HG02852 (cell line): ENCODE measurements at regions not wholly inside any gene's neighbourhood (a gene's known extent, or its start where the extent isn't known, plus 50 kb on each side); places are given as distances from the start of the nearest gene placed in this dataset.
"Not testable (repeated sequence)": the region's sequence is repeated elsewhere in the genome, so short reads cannot be mapped to it uniquely, and the experiment has no call there.

Experiments
- ATAC-seq: cut with Tn5 transposase; IDR thresholded peaks from one replicate; pipeline ENCODE4 v1.9.1; 2021; ENCODE audit warnings: mild to moderate bottlenecking, moderate library complexity; ENCODE audit not compliant: unreplicated experiment

- ATAC-seq, result no peak
Observed at GRCh38 chr4:177494791-177495190, 52.6 kb upstream of the AGA start.

DNA sequence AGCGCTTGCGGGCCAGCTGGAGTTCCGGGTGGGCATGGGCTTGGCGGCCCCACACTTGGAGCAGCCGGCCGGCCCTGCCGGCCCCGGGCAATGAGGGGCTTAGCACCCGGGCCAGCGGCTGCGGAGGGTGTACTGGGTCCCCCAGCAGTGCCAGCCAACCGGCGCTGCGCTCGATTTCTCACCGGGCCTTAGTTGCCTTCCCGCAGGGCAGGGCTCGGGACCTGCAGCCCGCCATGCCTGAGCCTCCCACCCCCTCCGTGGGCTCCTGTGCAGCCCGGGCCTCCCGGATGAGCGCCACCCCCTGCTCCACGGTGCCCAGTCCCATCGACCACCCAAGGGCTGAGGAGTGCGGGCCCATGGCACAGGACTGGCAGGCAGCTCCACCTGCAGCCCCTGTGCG lies 53.4 kb upstream of the AGA start:
- ATAC-seq, result not testable (repeated sequence)

- ATAC-seq, result no peak
Observed at GRCh38 chr4:177499537-177499936, 57.3 kb upstream of the AGA start.

GRCh38 chr4:177505171-177505615 lies 63.0 kb upstream of the AGA start:
- ATAC-seq, result no peak

DNA sequence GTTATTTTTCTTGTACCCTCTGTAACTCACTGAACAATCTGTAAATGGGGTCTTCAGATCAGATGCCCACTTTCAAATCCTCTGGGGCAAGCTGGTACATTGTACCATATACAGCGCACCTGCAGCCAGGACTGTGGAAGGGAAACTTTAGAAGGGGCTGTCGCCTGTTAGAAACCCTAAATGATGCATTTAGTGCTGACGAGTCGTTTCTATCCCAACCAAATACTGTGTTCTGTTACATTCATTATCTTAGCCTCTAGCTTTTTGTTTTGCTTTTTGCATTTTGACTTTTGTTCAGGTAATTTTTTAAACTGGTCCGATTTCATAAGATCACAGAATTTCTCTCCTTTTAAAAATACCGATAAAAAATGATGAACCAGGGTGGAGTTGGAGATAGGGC lies 66.4 kb upstream of the AGA start:
- ATAC-seq, result no peak

- no peak for ATAC-seq
Observed at GRCh38 chr4:177509226-177509745, 67.0 kb upstream of the AGA start.

GRCh38 chr4:177511611-177512010 lies 69.4 kb upstream of the AGA start:
- no peak for ATAC-seq

- no peak for ATAC-seq
Observed at GRCh38 chr4:177512646-177513045, 70.4 kb upstream of the AGA start.

DNA sequence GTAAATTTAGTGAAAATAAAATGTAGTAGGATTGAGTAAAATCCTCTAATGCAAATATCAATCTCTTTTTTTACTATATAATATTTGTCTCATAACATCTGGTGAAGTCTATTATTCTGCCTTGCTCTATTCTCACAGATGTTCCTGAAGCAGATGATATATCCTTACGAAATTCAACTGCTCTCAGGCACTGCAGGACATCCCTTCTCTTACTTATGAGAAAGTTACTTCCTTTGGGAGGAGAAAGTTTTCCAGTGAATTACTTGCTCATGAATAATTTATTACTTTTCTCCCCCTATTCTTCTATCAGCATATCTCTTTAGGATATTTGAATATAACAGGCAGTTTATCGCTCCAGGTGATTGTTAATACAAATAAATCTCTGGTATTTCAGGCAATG lies 75.6 kb upstream of the AGA start:
- no peak for ATAC-seq

- no peak for ATAC-seq
Observed at GRCh38 chr4:177519481-177520260, 77.4 kb upstream of the AGA start.

DNA sequence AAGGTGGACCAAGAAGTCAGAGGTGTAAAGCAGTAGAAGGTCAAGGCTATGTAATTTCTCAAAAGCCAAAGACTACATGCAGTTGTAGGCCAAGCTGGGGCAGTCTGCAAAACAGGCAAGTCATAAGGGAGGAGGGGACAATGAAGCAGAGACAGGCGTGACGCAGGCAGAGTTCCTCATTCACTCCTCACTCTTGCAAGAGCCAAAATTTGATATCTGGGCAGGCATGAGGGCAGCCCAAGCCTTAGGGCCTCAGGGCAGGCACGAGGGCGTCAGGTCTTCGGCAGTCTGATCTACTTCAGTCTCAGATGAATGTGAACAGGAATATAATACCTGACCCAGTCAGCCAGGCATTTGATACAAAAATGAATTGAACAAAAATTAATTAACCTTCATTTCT lies 86.4 kb upstream of the AGA start:
- ATAC-seq, result no peak

DNA sequence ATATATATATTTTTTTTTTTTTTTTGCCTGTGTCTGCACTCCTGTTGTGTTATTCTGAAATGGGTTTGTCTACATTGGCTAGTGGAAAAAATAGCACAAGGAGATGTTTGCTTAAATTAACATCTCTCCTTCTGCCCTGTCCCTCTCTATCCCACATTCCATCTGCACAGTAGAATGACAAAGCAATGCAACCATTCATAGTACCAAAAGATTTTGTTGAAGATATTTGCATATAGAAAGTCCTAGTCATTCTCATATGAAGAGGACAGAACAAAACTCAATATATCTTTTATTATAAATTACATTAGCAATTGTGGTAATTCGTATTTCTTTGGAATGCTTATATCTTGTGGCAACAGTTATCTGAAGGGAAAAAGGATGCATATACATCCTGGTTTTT lies 88.3 kb upstream of the AGA start:
- no peak for ATAC-seq

- no peak for ATAC-seq
Observed at GRCh38 chr4:177532358-177532757, 90.1 kb upstream of the AGA start.

DNA sequence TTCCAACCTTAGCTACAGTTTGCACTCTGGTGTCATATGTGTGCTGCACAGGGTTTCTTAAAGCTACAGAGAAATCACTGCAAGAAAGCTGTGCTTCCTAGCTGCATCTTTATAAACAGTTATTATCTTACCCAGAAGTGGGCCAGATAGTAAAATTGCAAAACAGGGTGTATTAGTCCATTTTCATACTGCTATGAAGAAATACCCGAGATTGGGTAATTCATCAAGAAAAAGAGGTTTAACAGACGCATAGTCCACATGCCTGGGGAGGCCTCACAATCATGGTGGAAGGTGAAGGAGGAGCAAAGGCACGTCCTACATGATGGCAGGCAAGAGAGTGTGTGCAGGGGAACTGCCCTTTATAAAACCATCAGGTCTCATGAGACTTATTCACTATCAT lies 92.6 kb upstream of the AGA start:
- not testable (repeated sequence) for ATAC-seq

GRCh38 chr4:177546745-177547144 lies 104.5 kb upstream of the AGA start:
- no peak for ATAC-seq

DNA sequence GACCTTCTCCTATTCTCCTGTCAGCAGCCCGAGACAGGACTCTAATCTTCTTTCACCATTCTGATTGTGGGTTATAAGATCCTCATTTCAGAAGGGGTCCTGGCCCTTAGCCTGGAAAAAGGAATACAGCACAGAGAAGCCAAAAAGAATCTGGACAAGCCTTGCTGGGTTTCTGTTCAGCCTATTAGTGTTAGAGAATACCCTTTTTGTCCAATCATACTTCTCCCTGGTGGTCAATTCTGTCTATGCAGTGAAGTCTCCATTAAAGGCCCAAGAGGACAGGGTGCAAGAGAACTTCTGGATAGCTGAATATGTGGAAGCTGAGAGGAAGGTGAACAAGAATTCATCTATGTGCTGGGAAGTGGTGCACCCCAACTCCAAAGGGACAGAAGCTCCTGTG lies 105.7 kb upstream of the AGA start:
- no peak for ATAC-seq

DNA sequence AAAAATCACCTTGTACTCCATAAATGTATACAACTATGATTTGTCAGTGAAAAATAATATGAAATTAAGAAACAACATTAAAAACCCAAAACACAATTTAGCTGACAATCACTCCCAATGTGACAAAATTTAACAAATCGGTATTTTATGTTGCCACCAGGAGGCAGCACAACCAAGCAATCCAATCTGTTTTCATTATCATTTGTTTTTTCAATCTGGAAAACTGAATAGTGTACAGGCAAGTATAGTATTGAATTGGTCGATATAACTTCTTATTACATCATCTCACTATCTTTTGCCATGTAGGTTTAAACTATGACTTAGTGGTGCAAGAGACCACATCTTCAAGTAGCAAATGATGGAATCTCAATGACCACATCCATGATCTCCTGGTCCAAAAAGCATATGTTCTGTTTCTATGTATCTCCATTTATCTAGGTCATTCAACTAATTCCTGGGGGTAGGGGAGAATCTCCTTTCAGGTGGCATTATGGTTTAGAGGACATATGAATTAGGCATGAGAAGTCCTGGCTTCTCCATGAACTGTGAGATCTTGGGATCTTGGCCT lies 112.9 kb upstream of the AGA start:
- peak; percentile 59 for ATAC-seq

GRCh38 chr4:177557416-177557815 lies 115.2 kb upstream of the AGA start:
- ATAC-seq, result no peak

GRCh38 chr4:177558995-177559394 lies 116.8 kb upstream of the AGA start:
- no peak for ATAC-seq

DNA sequence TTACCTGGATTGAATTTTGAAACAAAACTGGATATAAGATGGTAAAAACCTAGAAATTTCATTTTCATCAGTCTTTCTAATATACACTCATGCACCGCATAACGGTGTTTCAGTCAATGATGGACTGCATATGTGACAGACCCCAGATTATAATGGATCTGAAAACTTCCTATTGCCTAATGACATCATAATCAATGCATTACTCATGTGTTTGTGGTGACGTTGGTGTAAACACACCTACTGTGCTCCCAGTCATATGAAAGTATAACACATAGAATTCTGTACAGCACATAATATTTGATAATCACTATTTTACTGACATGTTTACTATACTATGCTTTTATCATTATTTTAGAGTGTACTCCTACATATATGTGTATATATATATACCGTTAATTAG lies 119.9 kb upstream of the AGA start:
- no peak for ATAC-seq

DNA sequence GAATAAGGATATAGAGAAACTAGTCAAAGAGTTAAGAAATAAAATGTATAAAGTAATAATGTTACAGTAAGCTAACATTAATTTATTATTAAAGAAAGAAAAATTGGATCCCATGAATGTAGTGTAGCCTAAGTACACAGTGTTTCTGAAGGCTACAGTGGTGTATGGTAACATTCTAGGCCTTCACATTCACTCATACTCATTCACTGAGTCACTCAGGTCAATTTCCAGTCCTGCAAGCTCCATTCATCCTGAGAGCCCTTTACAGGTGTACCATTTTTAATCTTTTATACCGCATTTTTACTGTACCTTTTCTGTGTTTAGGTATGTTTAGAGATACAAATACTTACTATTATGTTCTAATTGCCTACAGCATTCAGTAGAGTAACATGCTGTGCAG lies 120.6 kb upstream of the AGA start:
- no peak for ATAC-seq

DNA sequence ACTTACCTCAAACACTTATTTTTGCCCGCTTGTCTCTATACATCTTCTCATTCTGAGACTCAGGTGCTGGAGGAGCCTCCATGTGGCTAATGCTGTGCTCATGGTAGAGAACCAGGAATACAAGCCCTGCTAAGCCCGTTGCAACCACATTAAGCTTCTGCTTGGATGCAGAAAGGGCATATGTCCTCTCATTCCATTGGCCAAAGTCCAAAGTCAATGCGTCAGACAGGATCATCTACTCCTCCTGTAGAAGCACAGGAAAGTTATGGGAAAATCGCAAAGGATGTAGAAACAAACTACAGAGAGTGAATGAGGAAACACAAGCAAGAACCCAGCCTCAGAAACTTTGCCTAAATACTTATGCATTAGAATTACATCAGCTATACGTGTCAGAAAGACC lies 124.5 kb upstream of the AGA start:
- no peak for ATAC-seq

DNA sequence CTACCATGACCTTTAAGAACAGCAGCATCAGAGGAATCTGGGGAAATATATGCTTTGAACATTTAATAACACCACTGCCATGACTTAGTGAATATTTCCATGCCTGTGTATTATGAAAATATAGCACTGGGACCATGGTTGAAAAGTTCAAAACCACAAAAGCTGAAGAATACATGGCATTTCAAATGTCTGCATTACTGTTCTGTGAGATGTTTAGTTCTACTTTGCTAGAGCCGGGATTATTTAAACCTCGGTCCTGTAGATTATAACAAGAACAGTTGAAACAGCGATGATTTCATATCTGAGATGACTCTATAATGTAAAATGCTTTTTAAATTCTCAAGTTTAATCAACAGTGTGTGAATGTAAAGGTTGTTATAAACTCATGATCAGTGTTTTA lies 126.7 kb upstream of the AGA start:
- no peak for ATAC-seq
